ENCODE measurements at regions not wholly inside any gene's neighbourhood (a gene's known extent, or its start where the extent isn't known, plus 50 kb on each side); places are given as distances from the start of the nearest gene placed in this dataset.

DNA sequence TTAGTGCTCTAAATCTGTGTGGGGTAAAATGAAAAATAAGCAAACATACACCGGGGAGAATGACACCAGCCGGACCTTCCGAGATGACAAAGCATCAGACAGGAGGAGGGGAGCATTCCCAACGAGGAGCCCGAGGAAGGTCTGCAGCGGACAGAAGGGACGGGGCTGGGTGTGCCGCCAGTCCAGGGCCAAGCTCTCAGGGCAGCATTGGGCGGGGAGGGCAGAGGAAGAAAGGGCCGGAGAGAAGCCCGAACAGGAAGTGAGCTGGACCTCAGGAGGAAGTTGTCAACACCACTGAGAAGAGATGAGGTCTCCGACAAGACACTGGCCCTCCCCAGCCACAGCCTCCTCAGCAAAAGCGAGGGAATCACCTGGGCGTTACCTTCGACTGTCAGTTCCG lies 182.6 kb upstream of the RNF32 start:
- CTCF ChIA-PET (ENCODE audit: low intra/inter-chr PET ratio, low total read pairs) = no interaction called here
- no peaks in the 10 kb centered on the region for H3K79me2 ChIP-seq (ENCODE audit: insufficient read depth, low read length)
- H4K20me1 ChIP-seq (ENCODE audit: insufficient read depth, low read length) = no peaks in the 10 kb centered on the region
- no peak overlapping the region for H2AFZ ChIP-seq (ENCODE audit: low read length)
- H3K9ac ChIP-seq (ENCODE audit: insufficient read depth, low read depth, low read length) = no peak overlapping the region
- ATAC-seq (no peak), FAIRE-seq (no peak), DNase-seq (ENCODE audit: low spot score) (no peak)
- WGBS (ENCODE audit: low lambda C conversion rate) = 76% methylated on average over 16 of the region's 16 CpGs
- no peak overlapping the region for H3K4me2 ChIP-seq (ENCODE audit: low read depth, low read length)
- in situ Hi-C loops (cut with HindIII; ENCODE audit: extremely low pct_ligation_motif_present, low pct_unique_long_range_greater_than_20kb) = no loop called here
- TF ChIP-seq IRX3 (CRISPR knock-in tag; IDR thresholded peaks at IDR 0.05; ENCODE audit: borderline replicate concordance, low read depth) = no peak
- TF ChIP-seq, protein P1, sequence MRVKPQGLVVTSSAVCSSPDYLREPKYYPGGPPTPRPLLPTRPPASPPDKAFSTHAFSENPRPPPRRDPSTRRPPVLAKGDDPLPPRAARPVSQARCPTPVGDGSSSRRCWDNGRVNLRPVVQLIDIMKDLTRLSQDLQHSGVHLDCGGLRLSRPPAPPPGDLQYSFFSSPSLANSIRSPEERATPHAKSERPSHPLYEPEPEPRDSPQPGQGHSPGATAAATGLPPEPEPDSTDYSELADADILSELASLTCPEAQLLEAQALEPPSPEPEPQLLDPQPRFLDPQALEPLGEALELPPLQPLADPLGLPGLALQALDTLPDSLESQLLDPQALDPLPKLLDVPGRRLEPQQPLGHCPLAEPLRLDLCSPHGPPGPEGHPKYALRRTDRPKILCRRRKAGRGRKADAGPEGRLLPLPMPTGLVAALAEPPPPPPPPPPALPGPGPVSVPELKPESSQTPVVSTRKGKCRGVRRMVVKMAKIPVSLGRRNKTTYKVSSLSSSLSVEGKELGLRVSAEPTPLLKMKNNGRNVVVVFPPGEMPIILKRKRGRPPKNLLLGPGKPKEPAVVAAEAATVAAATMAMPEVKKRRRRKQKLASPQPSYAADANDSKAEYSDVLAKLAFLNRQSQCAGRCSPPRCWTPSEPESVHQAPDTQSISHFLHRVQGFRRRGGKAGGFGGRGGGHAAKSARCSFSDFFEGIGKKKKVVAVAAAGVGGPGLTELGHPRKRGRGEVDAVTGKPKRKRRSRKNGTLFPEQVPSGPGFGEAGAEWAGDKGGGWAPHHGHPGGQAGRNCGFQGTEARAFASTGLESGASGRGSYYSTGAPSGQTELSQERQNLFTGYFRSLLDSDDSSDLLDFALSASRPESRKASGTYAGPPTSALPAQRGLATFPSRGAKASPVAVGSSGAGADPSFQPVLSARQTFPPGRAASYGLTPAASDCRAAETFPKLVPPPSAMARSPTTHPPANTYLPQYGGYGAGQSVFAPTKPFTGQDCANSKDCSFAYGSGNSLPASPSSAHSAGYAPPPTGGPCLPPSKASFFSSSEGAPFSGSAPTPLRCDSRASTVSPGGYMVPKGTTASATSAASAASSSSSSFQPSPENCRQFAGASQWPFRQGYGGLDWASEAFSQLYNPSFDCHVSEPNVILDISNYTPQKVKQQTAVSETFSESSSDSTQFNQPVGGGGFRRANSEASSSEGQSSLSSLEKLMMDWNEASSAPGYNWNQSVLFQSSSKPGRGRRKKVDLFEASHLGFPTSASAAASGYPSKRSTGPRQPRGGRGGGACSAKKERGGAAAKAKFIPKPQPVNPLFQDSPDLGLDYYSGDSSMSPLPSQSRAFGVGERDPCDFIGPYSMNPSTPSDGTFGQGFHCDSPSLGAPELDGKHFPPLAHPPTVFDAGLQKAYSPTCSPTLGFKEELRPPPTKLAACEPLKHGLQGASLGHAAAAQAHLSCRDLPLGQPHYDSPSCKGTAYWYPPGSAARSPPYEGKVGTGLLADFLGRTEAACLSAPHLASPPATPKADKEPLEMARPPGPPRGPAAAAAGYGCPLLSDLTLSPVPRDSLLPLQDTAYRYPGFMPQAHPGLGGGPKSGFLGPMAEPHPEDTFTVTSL (CRISPR knock-in tag; IDR thresholded peaks at IDR 0.05; ENCODE audit: borderline replicate concordance) = no peak
- no peak for TF ChIP-seq RBM22 (optimal IDR thresholded peaks at IDR 0.05; ENCODE audit: low read length)
- no peak for TF ChIP-seq ZNF558 (CRISPR knock-in tag; IDR thresholded peaks at IDR 0.05; ENCODE audit: borderline replicate concordance)
- TF ChIP-seq, protein P2, sequence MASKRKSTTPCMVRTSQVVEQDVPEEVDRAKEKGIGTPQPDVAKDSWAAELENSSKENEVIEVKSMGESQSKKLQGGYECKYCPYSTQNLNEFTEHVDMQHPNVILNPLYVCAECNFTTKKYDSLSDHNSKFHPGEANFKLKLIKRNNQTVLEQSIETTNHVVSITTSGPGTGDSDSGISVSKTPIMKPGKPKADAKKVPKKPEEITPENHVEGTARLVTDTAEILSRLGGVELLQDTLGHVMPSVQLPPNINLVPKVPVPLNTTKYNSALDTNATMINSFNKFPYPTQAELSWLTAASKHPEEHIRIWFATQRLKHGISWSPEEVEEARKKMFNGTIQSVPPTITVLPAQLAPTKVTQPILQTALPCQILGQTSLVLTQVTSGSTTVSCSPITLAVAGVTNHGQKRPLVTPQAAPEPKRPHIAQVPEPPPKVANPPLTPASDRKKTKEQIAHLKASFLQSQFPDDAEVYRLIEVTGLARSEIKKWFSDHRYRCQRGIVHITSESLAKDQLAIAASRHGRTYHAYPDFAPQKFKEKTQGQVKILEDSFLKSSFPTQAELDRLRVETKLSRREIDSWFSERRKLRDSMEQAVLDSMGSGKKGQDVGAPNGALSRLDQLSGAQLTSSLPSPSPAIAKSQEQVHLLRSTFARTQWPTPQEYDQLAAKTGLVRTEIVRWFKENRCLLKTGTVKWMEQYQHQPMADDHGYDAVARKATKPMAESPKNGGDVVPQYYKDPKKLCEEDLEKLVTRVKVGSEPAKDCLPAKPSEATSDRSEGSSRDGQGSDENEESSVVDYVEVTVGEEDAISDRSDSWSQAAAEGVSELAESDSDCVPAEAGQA (IDR thresholded peaks at IDR 0.05; ENCODE audit: low read depth) = no peak
- TF ChIP-seq, protein P2 (CRISPR knock-in tag; IDR thresholded peaks at IDR 0.05; ENCODE audit: borderline replicate concordance) = no peak
- TF ChIP-seq KAT7 (CRISPR knock-in tag; IDR thresholded peaks at IDR 0.05; ENCODE audit: borderline replicate concordance) = no peak
- no peak for TF ChIP-seq ZFP36L2 (CRISPR knock-in tag; IDR thresholded peaks at IDR 0.05)
- peaks cover 35% of the 10 kb centered on the region for H3K4me1 ChIP-seq (ENCODE audit: insufficient read depth, low read length)
- H3K9me3 ChIP-seq (ENCODE audit: low read length) = no peaks in the 10 kb centered on the region
- no TSS peak for BruUV-seq (replicated peaks)
- H3K36me3 ChIP-seq (replicated peaks in 1 of 2; ENCODE audit: control insufficient read depth in 1 of 2, insufficient read depth in 2 of 2, low read length in 2 of 2) = no peaks in the 10 kb centered on the region
- no peak overlapping the region for H3K27ac ChIP-seq (ENCODE audit: extremely low read length, insufficient read depth, low read length)
- H3K4me3 ChIP-seq (replicated peaks in 1 of 3; ENCODE audit: insufficient read depth in 1 of 3, low read depth in 2 of 3, low read length in 3 of 3) = no peak overlapping the region
- intact Hi-C loops (cut with micrococcal nuclease; ENCODE audit: unreplicated experiment) = no loop called here
- POLR2A ChIA-PET = no interaction called here
- H3K27me3 ChIP-seq (ENCODE audit: control insufficient read depth in 1 of 2, insufficient read depth in 2 of 2, low read length in 2 of 2) = peaks cover 1 to 35% of the 10 kb centered on the region in 2 experiments; a peak in 3 of 5 replicates

All from HepG2 (cell line).